SK-N-SH (cell line): ENCODE measurements at regions not wholly inside any gene's neighbourhood (a gene's known extent, or its start where the extent isn't known, plus 50 kb on each side); places are given as distances from the start of the nearest gene placed in this dataset.

Experiments
- JUND ChIP-seq: IDR thresholded peaks from 2 replicates; pipeline ENCODE4 v1.4.0; 2012
- MXI1 ChIP-seq: IDR thresholded peaks from 2 replicates; pipeline ENCODE4 v1.6.1; 2012; ENCODE audit warnings: mild to moderate bottlenecking, low read depth, low read length, improper control_type of control experiment
- NFIC ChIP-seq: IDR thresholded peaks from 2 replicates; pipeline ENCODE4 v1.4.0; 2012; ENCODE audit warnings: borderline replicate concordance
- POLR2AphosphoS5 ChIP-seq: IDR thresholded peaks from 2 replicates; pipeline ENCODE4 v1.6.1; 2012; ENCODE audit warnings: low read depth, low read length
- RFX5 ChIP-seq: IDR thresholded peaks from 2 replicates; pipeline ENCODE4 v1.6.1; 2012; ENCODE audit warnings: mild to moderate bottlenecking, improper control_type of control experiment, low read length
- TEAD4 ChIP-seq: IDR thresholded peaks from 2 replicates; pipeline ENCODE4 v1.4.0; 2012; ENCODE audit warnings: mild to moderate bottlenecking, borderline replicate concordance; ENCODE audit not compliant: insufficient read depth
- TF ChIP-seq, protein P1 (sequence below): fragments of 200-600 bp; sonication (generic); IDR thresholded peaks from 2 replicates; pipeline ENCODE4 v1.6.1; 2017; ENCODE audit warnings: antibody characterized with exemption, mild to moderate bottlenecking, moderate library complexity
- TF ChIP-seq, protein P2 (sequence below): IDR thresholded peaks from 2 replicates; pipeline ENCODE4 v1.4.0; 2012; ENCODE audit warnings: low read depth, borderline replicate concordance
- TF ChIP-seq, protein P3 (sequence below): IDR thresholded peaks from 2 replicates; pipeline ENCODE4 v1.6.1; 2012; ENCODE audit warnings: mild to moderate bottlenecking, low read depth, low read length, moderate library complexity

DNA sequence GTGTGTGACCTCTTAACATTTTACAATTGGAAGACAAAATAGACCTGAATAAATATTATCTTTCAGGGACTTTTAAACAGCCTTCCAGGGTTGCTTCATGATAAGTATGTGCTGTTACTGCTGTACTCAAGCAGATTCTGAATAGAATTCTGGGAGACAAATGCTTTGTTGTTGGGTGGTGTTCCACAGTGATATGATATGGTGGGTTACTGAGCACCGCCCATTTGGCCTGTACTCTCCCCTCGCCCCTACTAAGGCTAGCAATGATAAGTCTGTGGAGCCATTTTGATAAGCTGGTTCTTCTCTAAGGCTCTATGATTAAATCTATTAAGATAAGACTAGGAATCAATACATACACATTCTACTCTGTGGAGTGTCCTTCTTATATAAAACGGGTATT is 89.8 kb upstream of the ITGA4 start:
- TF ChIP-seq, protein P1, sequence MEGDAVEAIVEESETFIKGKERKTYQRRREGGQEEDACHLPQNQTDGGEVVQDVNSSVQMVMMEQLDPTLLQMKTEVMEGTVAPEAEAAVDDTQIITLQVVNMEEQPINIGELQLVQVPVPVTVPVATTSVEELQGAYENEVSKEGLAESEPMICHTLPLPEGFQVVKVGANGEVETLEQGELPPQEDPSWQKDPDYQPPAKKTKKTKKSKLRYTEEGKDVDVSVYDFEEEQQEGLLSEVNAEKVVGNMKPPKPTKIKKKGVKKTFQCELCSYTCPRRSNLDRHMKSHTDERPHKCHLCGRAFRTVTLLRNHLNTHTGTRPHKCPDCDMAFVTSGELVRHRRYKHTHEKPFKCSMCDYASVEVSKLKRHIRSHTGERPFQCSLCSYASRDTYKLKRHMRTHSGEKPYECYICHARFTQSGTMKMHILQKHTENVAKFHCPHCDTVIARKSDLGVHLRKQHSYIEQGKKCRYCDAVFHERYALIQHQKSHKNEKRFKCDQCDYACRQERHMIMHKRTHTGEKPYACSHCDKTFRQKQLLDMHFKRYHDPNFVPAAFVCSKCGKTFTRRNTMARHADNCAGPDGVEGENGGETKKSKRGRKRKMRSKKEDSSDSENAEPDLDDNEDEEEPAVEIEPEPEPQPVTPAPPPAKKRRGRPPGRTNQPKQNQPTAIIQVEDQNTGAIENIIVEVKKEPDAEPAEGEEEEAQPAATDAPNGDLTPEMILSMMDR: no peak
- TF ChIP-seq RFX5: no peak
- TF ChIP-seq, protein P2, sequence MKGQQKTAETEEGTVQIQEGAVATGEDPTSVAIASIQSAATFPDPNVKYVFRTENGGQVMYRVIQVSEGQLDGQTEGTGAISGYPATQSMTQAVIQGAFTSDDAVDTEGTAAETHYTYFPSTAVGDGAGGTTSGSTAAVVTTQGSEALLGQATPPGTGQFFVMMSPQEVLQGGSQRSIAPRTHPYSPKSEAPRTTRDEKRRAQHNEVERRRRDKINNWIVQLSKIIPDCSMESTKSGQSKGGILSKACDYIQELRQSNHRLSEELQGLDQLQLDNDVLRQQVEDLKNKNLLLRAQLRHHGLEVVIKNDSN: no peak
- TF ChIP-seq POLR2AphosphoS5: no peak
- TF ChIP-seq, protein P3, sequence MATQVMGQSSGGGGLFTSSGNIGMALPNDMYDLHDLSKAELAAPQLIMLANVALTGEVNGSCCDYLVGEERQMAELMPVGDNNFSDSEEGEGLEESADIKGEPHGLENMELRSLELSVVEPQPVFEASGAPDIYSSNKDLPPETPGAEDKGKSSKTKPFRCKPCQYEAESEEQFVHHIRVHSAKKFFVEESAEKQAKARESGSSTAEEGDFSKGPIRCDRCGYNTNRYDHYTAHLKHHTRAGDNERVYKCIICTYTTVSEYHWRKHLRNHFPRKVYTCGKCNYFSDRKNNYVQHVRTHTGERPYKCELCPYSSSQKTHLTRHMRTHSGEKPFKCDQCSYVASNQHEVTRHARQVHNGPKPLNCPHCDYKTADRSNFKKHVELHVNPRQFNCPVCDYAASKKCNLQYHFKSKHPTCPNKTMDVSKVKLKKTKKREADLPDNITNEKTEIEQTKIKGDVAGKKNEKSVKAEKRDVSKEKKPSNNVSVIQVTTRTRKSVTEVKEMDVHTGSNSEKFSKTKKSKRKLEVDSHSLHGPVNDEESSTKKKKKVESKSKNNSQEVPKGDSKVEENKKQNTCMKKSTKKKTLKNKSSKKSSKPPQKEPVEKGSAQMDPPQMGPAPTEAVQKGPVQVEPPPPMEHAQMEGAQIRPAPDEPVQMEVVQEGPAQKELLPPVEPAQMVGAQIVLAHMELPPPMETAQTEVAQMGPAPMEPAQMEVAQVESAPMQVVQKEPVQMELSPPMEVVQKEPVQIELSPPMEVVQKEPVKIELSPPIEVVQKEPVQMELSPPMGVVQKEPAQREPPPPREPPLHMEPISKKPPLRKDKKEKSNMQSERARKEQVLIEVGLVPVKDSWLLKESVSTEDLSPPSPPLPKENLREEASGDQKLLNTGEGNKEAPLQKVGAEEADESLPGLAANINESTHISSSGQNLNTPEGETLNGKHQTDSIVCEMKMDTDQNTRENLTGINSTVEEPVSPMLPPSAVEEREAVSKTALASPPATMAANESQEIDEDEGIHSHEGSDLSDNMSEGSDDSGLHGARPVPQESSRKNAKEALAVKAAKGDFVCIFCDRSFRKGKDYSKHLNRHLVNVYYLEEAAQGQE: no peak
- no peak for TF ChIP-seq MXI1
- no peak for TF ChIP-seq NFIC
- no peak for TF ChIP-seq TEAD4
- TF ChIP-seq JUND: no peak
